ENCODE measurements at regions not wholly inside any gene's neighbourhood (a gene's known extent, or its start where the extent isn't known, plus 50 kb on each side); places are given as distances from the start of the nearest gene placed in this dataset.

DNA sequence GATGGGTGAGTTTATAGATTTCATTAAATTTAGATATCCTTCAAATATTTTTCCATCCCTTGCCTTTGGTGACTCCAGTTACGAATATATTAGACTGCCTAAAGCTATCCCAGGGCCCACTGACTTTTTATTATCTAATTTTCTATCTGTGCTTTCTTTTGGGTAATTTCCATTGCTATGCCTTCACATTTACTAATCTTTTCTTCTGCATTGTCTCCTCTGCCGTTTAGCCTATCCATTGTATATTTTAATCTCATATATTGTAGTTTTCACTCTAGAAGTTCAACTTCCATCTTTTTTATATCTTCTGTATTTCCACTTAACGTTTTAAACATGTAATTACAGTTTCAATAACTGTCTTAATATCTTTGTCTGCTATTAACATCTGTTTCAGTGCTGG, 78.6 kb upstream of the HDAC9 start:
- TF ChIP-seq, protein P1, sequence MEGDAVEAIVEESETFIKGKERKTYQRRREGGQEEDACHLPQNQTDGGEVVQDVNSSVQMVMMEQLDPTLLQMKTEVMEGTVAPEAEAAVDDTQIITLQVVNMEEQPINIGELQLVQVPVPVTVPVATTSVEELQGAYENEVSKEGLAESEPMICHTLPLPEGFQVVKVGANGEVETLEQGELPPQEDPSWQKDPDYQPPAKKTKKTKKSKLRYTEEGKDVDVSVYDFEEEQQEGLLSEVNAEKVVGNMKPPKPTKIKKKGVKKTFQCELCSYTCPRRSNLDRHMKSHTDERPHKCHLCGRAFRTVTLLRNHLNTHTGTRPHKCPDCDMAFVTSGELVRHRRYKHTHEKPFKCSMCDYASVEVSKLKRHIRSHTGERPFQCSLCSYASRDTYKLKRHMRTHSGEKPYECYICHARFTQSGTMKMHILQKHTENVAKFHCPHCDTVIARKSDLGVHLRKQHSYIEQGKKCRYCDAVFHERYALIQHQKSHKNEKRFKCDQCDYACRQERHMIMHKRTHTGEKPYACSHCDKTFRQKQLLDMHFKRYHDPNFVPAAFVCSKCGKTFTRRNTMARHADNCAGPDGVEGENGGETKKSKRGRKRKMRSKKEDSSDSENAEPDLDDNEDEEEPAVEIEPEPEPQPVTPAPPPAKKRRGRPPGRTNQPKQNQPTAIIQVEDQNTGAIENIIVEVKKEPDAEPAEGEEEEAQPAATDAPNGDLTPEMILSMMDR (IDR thresholded peaks at IDR 0.05): no peak
- no peak for TF ChIP-seq POLR2A (IDR thresholded peaks at IDR 0.05)

Measured in right lobe of liver (tissue), 4 donors.